Caco-2 (cell line): ENCODE measurements at regions not wholly inside any gene's neighbourhood (a gene's known extent, or its start where the extent isn't known, plus 50 kb on each side); places are given as distances from the start of the nearest gene placed in this dataset.

Experiments
- BruUV-seq: library from RNA; stranded (reverse); fragments of 400-500 nt; replicated peaks from 2 replicates; lab custom pipeline; 2021; lab: Mats Ljungman, UMichigan
- CTCF ChIA-PET: fragments of 300-600 bp; sonication (Branson Sonifier 250); formaldehyde crosslinking; loops from one replicate; lab custom pipeline; 2022; ENCODE audit warnings: antibody characterized with exemption; lab: Charles Lee
- POLR2A ChIA-PET: fragments of 300-600 bp; sonication (Branson Sonifier 250); formaldehyde crosslinking; loops from one replicate; lab custom pipeline; 2022; ENCODE audit warnings: antibody characterized with exemption; lab: Charles Lee
- DNase-seq, 2 experiments: peaks; one replicate each; pipeline versions ENCODE4 v3.0.0 to v3.0.0-alpha.2; 2020 to 2022
- H3K27me3 ChIP-seq: replicated peaks from 2 replicates; pipeline ENCODE4 v1.6.0; 2011; ENCODE audit warnings: low read length; ENCODE audit not compliant: control insufficient read depth, insufficient read depth
- H3K36me3 ChIP-seq: 2 replicates; pipeline ENCODE4 v1.5.1; 2011; ENCODE audit warnings: low read length; ENCODE audit not compliant: control insufficient read depth, insufficient read depth
- H3K4me1 ChIP-seq: fragments of 250-450 bp; sonication (Bioruptor Pico); 2 replicates; pipeline ENCODE4 v1.5.1; 2020; ENCODE audit warnings: mild to moderate bottlenecking
- H3K4me3 ChIP-seq: 2 replicates; pipeline ENCODE4 v1.5.1; 2011; ENCODE audit warnings: low read depth, mild to moderate bottlenecking, control low read depth, low read length
- H3K9me3 ChIP-seq: fragments of 250-450 bp; sonication (Bioruptor Pico); 2 replicates; pipeline ENCODE4 v1.5.1; 2020; ENCODE audit warnings: mild to moderate bottlenecking, moderate library complexity
- H3K27ac Mint-ChIP-seq: one replicate; pipeline ENCODE4 v1.8.0; 2022; ENCODE audit warnings: mixed read lengths; ENCODE audit not compliant: unreplicated experiment
- H3K27me3 Mint-ChIP-seq: one replicate; pipeline ENCODE4 v1.8.0; 2022; ENCODE audit warnings: mixed read lengths; ENCODE audit not compliant: insufficient read depth, unreplicated experiment
- H3K36me3 Mint-ChIP-seq: one replicate; pipeline ENCODE4 v1.8.0; 2022; ENCODE audit warnings: mild to moderate bottlenecking, mixed read lengths; ENCODE audit not compliant: insufficient read depth, unreplicated experiment
- H3K4me1 Mint-ChIP-seq: one replicate; pipeline ENCODE4 v1.8.0; 2022; ENCODE audit warnings: low read depth, mixed read lengths; ENCODE audit not compliant: unreplicated experiment
- H3K4me3 Mint-ChIP-seq: one replicate; pipeline ENCODE4 v1.8.0; 2022; ENCODE audit warnings: mild to moderate bottlenecking, moderate library complexity, mixed read lengths; ENCODE audit not compliant: unreplicated experiment
- H3K9me3 Mint-ChIP-seq: one replicate; pipeline ENCODE4 v1.8.0; 2022; ENCODE audit warnings: mixed read lengths; ENCODE audit not compliant: unreplicated experiment
- CTCF ChIP-seq, 2 experiments: fragments of 200-600 bp in 1 of 2; IDR thresholded peaks; 1 replicate in 1 of 2; 2 replicates in 1 of 2; pipeline versions ENCODE4 v1.5.1 to v1.8.0; 2011 to 2022; ENCODE audit warnings: antibody characterized with exemption in 1 of 2, control low read depth in 1 of 2, inconsistent platforms in 1 of 2, low read depth in 1 of 2, low read length in 1 of 2, mild to moderate bottlenecking in 1 of 2, moderate library complexity in 1 of 2; ENCODE audit not compliant: insufficient read depth in 1 of 2, severe bottlenecking in 1 of 2, unreplicated experiment in 1 of 2
- intact Hi-C: fragments of 100-400 bp; cut with micrococcal nuclease; formaldehyde crosslinking; loops from one replicate; pipeline ENCODE4 v1.10.0; 2022; ENCODE audit not compliant: unreplicated experiment

- BruUV-seq: no TSS peak
- intact Hi-C loops: no loop called here
- Mint-ChIP-seq H3K9me3 (no peaks in the 10 kb centered on the region), H3K4me1 (no peaks in the 10 kb centered on the region), H3K36me3 (no peaks in the 10 kb centered on the region), H3K27me3 (no peaks in the 10 kb centered on the region), H3K4me3 (no peak overlapping the region), H3K27ac (no peak overlapping the region)
- no peaks in the 10 kb centered on the region for H3K27me3 ChIP-seq
- no peaks in the 10 kb centered on the region for H3K4me1 ChIP-seq
- no peak for TF ChIP-seq CTCF (IDR thresholded peaks at IDR 0.05; ENCODE audit: insufficient read depth in 1 of 2, low read depth in 1 of 2, low read length in 1 of 2, severe bottlenecking in 1 of 2, unreplicated experiment in 1 of 2)
- DNase-seq: no peak
- no peaks in the 10 kb centered on the region for H3K36me3 ChIP-seq
- CTCF ChIA-PET: no interaction called here
- H3K4me3 ChIP-seq: no peak overlapping the region
- no peaks in the 10 kb centered on the region for H3K9me3 ChIP-seq
- POLR2A ChIA-PET: no interaction called here
These were observed 132.1 kb downstream of the COX7C start for GRCh38 chr5:86749841-86750240.

- ChIA-PET POLR2A (no interaction called here), CTCF (no interaction called here)
These were observed 139.1 kb downstream of the COX7C start for GRCh38 chr5:86756839-86757238.

GRCh38 chr5:86757824-86758223 is 140.1 kb downstream of the COX7C start:
- CTCF ChIA-PET: no interaction called here
- Mint-ChIP-seq H3K4me1 (no peaks in the 10 kb centered on the region), H3K4me3 (no peak overlapping the region), H3K36me3 (no peaks in the 10 kb centered on the region), H3K9me3 (no peaks in the 10 kb centered on the region), H3K27ac (no peak overlapping the region), H3K27me3 (no peaks in the 10 kb centered on the region)
- H3K27me3 ChIP-seq: no peaks in the 10 kb centered on the region
- no peak for DNase-seq
- no peaks in the 10 kb centered on the region for H3K4me1 ChIP-seq
- no TSS peak for BruUV-seq
- intact Hi-C loops: no loop called here
- no peak for TF ChIP-seq CTCF (IDR thresholded peaks at IDR 0.05; ENCODE audit: insufficient read depth in 1 of 2, low read depth in 1 of 2, low read length in 1 of 2, severe bottlenecking in 1 of 2, unreplicated experiment in 1 of 2)
- H3K9me3 ChIP-seq: no peaks in the 10 kb centered on the region
- H3K36me3 ChIP-seq: no peaks in the 10 kb centered on the region
- no peak overlapping the region for H3K4me3 ChIP-seq
- POLR2A ChIA-PET: no interaction called here

More at GRCh38 chr5:86756839-86757238, 139.1 kb downstream of the COX7C start:
- no peaks in the 10 kb centered on the region for H3K4me1 ChIP-seq
- no peak for DNase-seq
- no peaks in the 10 kb centered on the region for H3K36me3 ChIP-seq
- Mint-ChIP-seq H3K4me1 (no peaks in the 10 kb centered on the region), H3K27me3 (no peaks in the 10 kb centered on the region), H3K36me3 (no peaks in the 10 kb centered on the region), H3K27ac (no peak overlapping the region), H3K9me3 (no peaks in the 10 kb centered on the region), H3K4me3 (no peak overlapping the region)
- intact Hi-C loops: no loop called here
- BruUV-seq: no TSS peak
- H3K27me3 ChIP-seq: no peaks in the 10 kb centered on the region
- H3K4me3 ChIP-seq: no peak overlapping the region
- H3K9me3 ChIP-seq: no peaks in the 10 kb centered on the region
- TF ChIP-seq CTCF (IDR thresholded peaks at IDR 0.05; ENCODE audit: insufficient read depth in 1 of 2, low read depth in 1 of 2, low read length in 1 of 2, severe bottlenecking in 1 of 2, unreplicated experiment in 1 of 2): no peak
